ENCODE measurements at regions not wholly inside any gene's neighbourhood (a gene's known extent, or its start where the extent isn't known, plus 50 kb on each side); places are given as distances from the start of the nearest gene placed in this dataset.

DNA sequence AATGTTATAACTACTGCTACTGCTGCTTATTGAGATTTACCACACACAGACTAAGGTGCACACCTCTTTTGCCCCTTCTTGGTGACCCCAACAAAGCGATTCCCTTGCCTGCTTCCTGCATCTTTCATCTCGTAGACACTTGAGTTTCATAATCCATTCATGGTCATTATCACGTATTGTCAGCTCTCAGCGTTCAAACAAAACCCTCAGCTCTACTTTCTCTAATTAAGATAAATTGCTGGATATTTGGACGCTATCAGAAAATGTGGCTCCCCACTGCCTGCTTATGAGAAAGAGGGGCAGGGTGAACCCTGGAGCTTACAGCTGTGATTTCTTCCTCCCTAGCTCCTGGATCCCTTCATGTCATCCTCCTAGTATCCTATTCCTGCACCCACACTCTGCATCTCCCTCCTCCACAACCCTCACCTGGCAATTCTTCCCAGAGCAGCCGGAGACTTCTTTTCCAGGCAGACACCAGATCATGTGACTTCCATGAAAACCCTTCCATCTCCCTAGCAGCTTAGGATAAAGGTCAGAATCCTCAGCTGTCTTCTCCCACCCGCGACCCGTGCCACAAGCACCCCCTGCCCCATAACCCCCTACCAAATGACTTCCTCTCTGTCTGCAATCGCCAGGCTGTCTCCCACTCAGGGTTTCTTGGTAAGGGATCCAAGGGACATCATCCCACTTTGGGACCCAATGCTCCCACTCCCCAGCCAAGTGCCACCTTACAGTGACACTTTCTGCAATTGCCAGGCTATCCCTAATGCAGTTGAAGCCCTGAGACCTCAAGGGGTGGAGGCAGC lies 146.5 kb downstream of the NSG2 start:
- no peak for DNase-seq

DNA sequence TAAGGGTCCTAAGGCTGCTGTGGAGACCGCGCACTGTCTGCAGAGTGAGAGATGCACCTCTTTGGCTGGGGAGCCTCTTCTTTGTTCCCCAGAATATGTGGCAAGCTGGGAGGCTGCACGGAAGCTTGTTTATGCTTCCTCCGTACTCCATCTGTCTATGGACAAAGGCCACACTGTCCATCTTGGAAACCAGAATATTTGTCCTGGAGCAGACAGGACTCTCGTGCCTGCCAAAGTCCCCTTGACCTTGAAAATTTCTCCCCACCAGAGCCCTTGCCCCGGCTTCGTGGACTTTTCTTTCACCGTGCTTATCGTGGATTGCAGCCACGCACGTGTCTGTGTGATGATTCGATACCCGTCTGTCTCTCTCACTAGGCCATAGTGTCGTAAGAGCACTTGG lies 147.4 kb downstream of the NSG2 start:
- DNase-seq: no peak

DNA sequence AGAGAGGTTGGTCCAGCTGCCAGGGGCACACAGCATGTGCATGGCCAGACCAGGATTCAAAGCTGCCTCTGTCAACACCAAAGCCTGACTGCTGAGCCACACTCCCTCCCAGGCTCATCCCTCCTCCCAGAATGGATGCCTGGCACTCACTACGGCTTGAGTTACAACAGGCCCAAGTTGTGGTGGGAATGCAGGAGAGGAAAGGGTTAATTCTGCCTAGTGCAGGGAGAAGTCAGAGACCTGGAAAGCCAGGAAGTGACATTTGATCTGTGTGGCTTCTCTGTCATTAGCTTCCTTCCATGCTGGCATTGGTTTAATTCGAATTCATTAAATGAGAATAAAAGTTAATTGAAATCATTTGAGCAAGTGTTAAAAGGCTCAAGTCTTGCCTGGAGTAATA lies 150.0 kb downstream of the NSG2 start:
- DNase-seq: no peak

DNA sequence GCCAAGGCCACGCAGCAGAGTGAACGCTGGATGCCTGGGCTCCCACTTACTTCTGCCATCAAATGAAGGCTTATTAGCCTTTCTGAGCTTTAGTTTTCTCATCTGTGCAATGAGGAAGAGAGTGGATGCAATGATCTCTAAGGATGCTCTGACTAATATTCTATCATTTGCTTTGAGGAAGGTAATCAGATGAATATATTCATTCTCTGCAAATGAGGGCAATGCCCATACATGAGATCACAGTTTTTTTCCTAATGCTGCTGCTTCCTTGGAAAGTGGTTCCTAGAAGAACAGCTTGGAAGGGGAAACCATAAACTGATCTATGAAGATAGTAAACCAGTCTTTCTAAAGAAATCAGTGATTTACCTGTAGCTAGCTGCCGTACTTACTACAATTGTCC lies 152.4 kb downstream of the NSG2 start:
- no peak for DNase-seq

DNA sequence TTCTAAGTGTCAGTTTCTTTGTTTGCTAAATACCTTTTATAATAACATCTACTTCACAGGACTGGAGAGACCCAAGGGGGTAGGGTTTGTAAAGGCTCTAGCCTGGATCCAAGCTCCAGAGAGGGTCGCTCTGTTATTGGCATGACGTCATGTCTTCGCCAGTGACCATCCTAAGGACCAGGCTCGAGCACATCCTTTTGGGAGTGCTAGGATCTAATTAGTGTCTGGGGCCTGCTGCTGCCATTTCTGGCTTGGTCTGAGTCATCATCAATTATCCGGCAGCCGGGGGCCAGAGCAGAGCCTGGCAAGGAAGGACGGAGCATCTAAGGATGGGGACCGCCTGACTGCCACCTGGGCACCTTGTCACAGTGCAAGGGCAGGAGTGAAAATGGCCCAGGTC lies 153.0 kb downstream of the NSG2 start:
- no peak for DNase-seq

DNA sequence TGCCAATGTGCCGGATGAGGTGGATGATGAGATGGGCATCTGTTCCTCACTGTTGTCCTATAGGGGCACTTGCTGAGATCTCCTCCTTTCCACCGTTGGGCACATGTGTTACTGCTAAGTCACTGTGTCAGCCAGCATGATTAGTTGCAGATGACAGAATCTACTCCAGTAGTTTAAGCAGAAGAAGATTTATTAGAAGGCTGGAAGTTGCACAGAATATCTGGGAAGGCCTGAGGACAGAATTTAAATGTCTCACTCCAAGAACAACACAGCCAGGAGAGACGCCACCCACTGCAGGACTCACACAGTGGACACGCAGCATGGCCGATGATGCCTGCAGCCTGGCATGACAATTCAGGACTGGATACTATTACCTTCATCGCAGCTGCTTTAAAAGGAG lies 157.5 kb downstream of the NSG2 start:
- DNase-seq: no peak

DNA sequence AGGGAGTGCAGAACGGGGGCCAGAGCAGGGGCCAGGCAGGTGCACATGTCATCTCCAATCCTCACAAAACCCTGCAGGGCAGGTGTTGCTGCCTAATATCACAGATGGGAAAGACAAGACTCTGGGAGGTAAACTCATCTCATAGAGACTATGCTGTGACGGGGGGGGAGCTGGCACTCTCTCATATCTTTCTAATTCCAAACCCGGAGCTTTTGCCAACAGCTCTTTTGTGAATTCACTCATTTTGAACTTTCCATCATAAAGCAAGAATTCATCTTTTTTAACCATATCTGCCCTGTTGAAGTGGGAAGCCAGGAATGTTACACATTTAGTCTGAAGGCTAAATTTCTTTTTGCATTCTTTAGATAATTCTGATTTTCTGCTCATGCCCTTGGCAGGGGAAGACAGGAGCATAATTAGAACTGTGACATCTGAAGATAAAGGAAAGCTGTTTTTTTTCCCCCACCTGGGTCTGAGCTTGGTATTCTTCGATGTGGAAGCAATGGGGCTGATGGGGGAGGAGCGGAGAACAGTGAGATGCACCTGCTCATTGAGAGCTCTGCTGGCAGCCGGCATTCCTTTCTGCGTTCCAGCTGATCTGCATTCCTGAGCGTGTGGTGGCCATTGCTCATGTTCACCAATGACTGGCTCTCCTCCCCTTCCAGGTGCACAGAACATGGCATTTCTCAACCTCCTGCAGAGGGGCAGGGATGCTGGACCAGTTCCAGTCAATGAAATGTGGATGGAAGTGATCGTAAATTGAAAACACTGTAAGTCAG lies 159.2 kb downstream of the NSG2 start:
- DNase-seq: no peak

DNA sequence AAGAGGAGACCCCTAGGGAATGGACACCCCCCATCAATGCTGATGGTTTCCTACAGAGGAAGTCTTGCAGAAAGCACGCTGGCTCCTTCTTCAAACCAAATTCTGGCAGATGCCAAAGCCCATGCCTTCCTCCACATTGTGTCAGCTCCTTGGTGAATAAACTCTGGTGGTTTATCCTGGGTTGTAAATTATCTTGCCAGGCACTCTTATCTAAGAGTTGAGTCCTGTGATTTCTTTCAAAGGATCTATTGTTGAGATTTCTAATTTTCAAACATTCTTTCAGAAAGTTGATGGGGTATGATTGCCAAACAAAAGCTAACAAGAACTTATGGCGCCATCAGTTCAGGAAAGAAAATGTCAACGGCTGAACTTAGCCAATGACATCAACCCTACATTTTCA lies 160.4 kb downstream of the NSG2 start:
- DNase-seq: no peak

DNA sequence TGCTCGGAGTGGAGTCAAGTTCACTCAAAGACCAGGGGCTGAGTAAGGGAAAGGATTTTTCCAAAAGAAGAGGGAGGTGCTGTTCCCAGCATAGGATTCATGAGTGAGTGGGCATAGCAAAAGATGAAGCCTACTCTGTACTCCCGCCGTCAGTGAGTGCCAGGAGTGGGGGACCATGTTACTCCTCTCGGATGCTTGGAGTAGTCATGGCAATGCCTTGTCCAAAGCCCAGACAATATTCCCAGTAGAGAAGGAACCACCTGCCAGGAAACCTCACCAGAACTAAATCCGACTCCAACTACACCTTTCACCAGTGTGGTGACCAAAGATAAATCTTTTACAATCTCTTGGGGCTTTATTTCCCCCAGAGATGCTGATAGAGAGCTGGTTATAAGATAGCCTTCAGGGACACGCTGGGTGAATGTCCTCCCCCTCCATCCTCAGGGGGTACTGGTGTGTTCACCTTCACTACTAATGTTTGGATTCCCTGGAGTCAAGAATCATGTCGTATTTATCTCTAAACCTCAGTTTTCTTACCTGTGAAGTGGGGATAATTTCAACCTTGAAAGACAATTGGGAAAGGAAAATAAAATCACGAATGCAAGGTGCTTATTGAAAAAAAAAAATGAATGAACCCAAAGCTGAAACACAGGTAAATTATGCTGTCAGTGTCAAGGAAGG lies 165.2 kb downstream of the NSG2 start:
- DNase-seq: no peak

DNA sequence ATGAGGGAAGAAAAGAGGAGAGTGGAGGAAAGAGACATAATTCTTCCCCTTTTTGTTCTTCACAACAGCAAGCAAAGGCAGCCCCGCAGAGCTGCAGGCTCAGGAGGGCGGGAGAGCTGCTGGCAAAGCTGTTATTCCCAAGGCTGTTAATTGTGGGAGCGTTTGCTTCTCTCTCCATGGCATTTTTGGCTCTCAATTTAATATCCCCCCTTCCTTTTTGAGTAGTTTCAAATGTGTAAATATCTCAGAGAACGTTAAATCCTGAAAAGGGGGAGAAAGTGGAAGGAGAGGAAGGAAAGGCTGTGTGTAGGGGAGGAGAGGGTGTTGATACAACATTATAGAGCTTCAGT lies 165.7 kb downstream of the NSG2 start:
- DNase-seq: no peak

DNA sequence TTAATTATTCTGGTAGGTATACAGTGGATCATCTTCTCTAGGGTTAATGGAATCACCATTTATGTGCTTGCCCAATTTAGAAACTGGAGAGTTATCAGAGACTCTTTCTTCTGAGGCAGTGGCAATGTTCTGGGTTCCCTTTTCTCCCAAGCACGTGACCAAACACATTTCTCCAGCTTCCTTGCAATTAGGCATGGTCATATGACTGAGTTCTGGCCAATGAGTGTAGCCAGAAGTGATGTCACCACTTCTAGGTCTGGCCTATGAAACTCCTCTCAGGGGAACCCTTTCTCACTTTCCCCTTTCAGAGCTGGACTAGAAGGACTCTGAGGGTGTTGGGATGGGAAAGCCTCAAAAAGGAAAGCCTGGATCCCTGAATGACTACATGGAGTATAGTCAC lies 172.0 kb downstream of the NSG2 start:
- no peak for DNase-seq

DNA sequence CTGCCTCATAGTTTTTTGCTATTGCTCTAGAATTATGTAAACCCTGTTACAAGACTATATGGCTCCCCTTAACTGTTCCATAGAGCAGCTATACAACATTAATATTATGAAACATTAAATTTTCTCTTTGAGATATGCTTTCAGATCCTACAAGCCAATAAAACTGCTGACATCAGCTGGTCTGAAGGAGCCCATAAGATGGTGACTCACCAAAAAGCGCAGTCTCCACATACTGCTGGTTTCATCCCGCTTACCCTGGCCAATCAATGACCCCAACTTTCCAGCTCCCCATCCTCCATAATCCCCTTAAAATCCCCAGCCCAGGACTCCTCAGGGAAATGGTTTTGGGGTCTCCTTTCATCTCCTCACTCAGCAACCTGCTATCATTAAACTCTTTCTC lies 172.7 kb downstream of the NSG2 start:
- no peak for DNase-seq

DNA sequence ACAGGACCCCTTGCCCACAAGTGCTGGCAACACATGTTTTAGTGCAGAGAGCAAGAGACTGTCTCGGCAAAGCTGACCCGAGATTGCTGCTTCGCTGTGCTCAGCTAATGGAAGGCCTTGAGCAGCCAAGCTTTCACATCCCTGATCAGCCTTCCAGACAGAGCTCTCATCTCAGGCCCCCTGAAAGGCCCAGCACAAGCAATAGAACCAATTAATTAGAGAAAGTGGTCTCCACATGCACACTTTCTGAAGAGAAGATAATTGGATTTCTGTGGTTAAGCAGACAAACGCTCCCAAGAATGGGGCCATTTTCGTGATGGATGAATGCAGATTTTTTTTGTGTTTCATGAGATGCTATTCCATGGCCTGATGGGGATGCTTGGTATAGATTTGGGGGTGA lies 174.9 kb downstream of the NSG2 start:
- DNase-seq: no peak

DNA sequence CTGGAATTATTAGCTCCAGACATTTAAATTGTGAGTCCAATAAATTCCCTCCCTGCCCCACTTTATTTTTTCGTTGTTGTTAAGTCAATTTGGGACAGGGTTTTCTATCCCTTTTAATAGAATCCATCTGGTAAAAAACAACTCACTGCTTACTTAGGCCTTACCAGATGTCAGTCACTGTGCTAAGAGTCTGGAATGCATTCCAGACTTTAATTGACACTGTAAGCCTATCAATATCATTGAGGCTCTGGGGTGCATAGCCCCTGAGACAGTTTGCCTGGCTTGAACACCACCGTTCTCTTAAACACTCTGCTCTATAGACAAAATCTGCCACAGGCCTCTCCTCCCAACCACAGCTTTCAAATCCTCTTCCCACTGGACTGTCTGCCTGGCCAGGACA lies 175.9 kb downstream of the NSG2 start:
- DNase-seq: no peak

DNA sequence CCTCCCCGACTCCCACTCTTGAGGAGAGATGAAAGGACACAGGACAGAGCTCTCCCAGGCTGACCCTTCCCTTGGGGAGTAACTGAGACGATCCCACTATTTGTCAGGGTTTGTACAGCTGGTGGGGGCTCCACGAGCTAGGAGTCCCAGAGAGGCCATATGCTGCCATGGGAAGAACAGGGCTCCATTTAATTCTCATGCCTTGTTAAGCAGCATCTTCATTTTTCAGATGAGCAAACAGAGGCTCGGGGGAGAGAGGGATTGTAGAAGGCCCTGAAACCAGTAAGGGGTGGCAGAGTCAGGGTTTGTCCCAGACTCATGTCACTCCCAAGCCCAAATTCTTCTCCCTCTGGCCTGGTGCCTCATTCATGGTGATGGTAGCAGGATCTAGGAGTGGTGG lies 176.4 kb downstream of the NSG2 start:
- no peak for DNase-seq

DNA sequence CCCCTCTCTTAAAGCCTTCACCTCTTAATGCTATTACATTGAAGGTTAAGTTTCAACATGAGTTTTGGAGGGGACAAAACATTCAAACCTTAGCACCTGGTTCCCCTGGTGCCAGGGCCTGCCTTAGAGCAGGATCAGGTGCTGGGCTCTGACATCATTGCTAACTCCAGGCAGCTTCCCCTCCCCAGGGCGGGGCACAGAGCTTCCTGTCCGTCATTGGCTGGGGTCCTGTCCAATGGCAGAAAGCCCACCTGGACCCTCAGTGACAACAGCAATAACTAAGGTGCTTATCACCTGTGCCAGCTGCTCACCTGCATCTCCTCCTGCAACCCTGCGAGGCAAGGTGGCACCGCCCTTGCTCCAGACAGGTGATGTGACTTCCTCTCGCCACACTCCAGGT lies 177.4 kb downstream of the NSG2 start:
- DNase-seq: no peak

DNA sequence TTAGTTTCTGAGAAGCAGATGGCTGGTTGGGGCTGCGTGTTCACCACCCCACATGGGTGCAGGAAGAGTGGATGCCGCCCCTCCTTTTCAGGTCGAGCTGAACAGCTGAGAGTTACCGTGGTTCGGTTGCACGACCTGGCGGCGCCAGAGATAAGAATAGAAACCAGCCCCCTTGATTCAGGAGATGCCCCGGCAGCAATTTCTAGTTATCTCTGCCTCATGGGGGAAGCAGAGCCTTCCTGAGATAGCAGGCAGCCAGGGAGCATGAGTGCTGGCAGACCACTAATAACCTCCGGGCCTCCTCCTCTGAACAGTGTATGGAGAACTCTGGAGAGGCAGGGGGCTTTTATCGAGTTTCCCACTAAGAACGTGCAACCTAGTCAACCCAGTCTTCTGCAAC lies 177.8 kb downstream of the NSG2 start:
- no peak for DNase-seq

DNA sequence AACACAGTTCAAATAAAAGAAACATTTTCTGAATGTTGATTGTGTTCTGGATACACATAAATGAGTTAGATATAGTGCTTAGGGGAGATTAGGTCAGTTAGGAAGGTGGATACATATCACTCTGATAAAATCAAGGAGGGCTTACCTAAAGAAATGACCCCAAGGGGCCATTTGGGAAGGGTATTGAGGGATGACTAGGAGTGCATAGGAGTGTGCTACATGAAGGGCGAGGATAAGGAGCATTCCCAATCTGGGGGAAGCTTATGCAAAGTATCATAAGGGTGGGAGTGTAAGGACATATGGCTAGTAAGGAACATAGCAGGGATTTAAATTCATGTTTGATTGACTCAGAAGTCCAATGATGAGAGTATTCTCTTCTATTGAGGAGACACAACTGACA lies 183.6 kb downstream of the NSG2 start:
- DNase-seq: no peak

DNA sequence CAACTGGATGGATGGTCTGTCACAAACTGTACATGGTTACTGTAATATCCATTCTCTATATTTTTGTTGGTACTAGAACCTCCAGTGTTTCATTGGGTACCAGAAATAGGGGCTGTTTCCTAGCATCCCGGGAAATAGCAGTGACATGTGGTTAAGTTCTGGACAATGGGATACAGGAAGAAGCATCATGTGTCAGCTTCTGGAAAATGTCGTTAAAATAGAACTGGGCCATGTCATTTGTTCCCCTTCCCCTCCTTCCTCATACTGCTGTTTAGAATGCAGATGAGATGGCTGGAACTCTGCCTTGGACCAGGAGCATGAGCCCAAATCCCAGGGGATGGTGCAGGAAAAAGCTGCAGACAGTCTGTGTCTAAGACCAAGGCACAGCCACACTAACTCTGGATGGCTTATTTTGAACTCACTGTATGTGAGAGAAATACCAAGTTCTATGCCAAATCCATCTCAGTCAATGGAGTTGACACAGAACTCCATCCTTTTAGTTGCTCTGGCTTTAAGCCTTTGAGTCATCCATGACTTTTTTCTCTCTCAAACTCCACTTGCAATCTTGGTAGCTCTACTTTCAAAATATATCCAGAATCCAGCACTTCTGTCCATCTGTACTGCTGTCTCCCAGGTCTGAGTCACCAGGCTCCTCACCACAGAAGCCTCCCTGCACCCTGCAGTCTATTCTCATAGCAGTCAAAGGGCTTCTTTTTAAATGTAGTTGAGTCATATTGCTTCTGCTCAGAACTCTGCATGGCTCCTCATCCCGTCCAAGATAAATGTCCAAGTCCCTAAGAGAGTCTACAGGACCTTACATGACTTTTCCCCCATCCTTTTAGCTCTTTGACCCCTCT lies 184.2 kb downstream of the NSG2 start:
- DNase-seq: no peak

DNA sequence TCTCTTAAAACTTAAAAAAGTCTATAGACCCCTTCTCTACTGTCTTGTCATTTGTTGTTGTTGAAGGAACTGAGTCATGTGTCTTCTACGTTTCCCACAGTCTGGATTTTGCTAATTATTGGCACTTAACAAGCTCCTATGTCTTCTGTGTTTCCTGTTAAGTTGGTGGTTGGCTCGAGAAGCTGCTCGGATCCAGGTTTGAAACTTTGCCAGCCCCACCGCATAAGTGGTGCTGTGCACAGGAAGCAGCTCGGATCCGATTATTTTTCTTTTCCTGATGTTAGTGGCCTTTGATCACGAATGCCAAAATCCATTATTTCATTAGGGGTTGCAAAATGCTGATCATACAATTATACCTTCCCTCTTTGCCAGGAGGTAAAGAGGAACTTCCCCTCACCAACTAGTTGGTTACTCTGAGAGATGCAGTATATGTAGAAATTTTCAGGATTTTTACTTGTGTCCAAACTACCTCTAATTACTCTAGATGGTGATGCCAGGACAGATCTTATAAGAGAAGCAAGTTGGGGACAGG lies 186.5 kb downstream of the NSG2 start:
- DNase-seq: no peak

DNA sequence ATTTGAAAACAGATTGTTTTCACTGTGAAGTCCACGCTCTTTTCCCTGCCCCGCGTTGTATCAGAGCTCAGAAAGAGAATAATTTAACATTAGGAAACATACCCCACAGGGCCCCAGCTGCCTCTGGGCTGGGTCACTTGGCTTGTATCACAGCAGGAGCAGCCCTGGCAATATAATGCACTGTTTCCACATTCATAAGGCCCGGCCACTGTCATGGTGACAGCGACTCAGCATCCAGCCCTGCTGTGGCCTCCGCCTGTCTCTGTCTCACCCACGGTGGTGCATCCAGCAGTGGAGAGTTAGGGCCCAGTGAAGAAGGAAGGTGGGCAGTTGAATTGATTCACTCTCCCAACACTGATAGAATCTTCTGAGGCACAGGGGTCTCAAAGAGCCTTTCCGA lies 188.9 kb downstream of the NSG2 start:
- DNase-seq: no peak

DNA sequence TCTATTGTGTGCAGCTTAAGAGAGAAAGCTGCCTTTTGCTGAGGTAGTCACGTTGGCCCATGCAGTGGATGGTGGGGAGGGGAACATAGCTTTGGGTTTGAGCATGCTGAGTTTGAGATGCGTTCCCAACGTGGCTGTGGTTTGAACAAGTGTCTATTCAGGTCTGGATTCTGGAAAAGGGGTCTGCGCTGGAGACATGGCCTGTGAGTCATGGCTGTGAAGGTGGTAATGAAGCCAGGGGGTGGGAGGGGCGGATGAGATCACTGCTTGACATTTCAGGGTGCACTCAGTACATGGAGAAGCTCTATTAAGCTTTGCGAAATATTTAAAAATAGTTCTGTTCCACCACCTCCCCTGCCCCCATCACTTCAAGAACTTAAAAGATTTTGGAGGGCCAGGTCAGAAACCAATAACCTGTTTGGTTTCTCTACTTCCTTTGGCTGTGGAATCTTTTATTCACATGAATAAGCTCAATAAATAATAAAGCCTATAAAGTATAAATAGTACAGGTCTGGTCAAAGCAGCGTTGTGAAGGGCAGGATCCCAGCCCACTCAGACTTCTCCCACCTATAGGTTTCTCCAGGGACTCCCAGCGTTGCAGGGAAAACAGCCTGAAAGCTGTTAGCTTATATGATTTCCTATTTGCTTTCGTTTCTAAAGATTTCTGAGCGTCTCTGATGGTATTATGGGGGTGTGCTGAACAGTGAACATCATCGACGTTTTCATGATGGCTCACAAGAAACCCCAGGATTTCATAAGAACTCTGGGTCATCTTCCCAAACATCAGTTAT lies 189.9 kb downstream of the NSG2 start:
- DNase-seq: no peak

Data from activated CD8-positive, alpha-beta memory T cell treated with anti-CD3 and anti-CD28 coated beads, Interleukin-2, amount 50 U/mL, for 48 hours (primary cell).